PC-9 (cell line): ENCODE measurements at regions not wholly inside any gene's neighbourhood (a gene's known extent, or its start where the extent isn't known, plus 50 kb on each side); places are given as distances from the start of the nearest gene placed in this dataset.

ENCODE experiments used
- BruUV-seq: library from RNA; stranded (reverse); fragments of 400-500 nt; replicated peaks from 2 replicates; lab custom pipeline; 2021; lab: Mats Ljungman, UMichigan
- CTCF ChIA-PET: fragments of 300-600 bp; sonication (Branson Sonifier 250); formaldehyde crosslinking; loops from one replicate; lab custom pipeline; 2022; ENCODE audit warnings: antibody characterized with exemption; lab: Charles Lee
- POLR2A ChIA-PET: fragments of 300-600 bp; sonication (Branson Sonifier 250); formaldehyde crosslinking; loops from one replicate; lab custom pipeline; 2022; ENCODE audit warnings: antibody characterized with exemption; ENCODE audit not compliant: unreplicated experiment; lab: Charles Lee
- DNase-seq, 2 experiments: peaks; one replicate each; pipeline versions ENCODE4 v3.0.0 to v3.0.0-alpha.2; 2015 to 2022; ENCODE audit warnings: mixed read lengths in 1 of 2
- H2AFZ ChIP-seq: fragments of 200-600 bp; sonication (generic); 2 replicates; pipeline ENCODE4 v1.8.1; 2017; ENCODE audit warnings: antibody characterized with exemption
- H3F3A ChIP-seq: fragments of 200-600 bp; sonication (generic); 2 replicates; pipeline ENCODE4 v1.8.1; 2017; ENCODE audit warnings: antibody characterized with exemption, mild to moderate bottlenecking, low read depth; ENCODE audit not compliant: insufficient read depth
- H3K27ac ChIP-seq: fragments of 200-600 bp; sonication (generic); 2 replicates; pipeline ENCODE4 v1.6.1; 2016; ENCODE audit warnings: mixed run types
- H3K27me3 ChIP-seq: fragments of 200-600 bp; sonication (generic); 2 replicates; pipeline ENCODE4 v1.6.1; 2016; ENCODE audit warnings: low read depth, mixed run types; ENCODE audit not compliant: insufficient read depth
- H3K36me3 ChIP-seq: fragments of 200-600 bp; sonication (generic); 2 replicates; pipeline ENCODE4 v1.6.1; 2016; ENCODE audit warnings: low read depth, mixed run types
- H3K4me1 ChIP-seq: fragments of 200-600 bp; sonication (generic); replicated peaks from 2 replicates; pipeline ENCODE4 v1.6.1; 2016; ENCODE audit warnings: mixed run types; ENCODE audit not compliant: insufficient read depth
- H3K4me2 ChIP-seq: fragments of 200-600 bp; sonication (generic); 2 replicates; pipeline ENCODE4 v1.6.1; 2017; ENCODE audit warnings: mixed run types
- H3K4me3 ChIP-seq: fragments of 200-600 bp; sonication (generic); 2 replicates; pipeline ENCODE4 v1.6.1; 2016; ENCODE audit warnings: mixed run types
- H3K79me2 ChIP-seq: fragments of 200-600 bp; sonication (generic); 2 replicates; pipeline ENCODE4 v1.6.1; 2017; ENCODE audit warnings: low read depth, mixed run types
- H3K9me2 ChIP-seq: fragments of 200-600 bp; sonication (generic); 2 replicates; pipeline ENCODE4 v1.8.1; 2017; ENCODE audit warnings: mild to moderate bottlenecking; ENCODE audit not compliant: insufficient read depth
- H3K9me3 ChIP-seq: fragments of 200-600 bp; sonication (generic); 2 replicates; pipeline ENCODE4 v1.8.1; 2016; ENCODE audit warnings: low read depth; ENCODE audit not compliant: insufficient read depth
- H4K20me1 ChIP-seq: fragments of 200-600 bp; sonication (generic); 2 replicates; pipeline ENCODE4 v1.8.1; 2017; ENCODE audit not compliant: insufficient read depth
- CTCF ChIP-seq: fragments of 200-600 bp; sonication (generic); conservative IDR thresholded peaks from 2 replicates; pipeline ENCODE4 v1.6.1; 2017; ENCODE audit warnings: mixed run types, antibody characterized with exemption, mild to moderate bottlenecking, moderate library complexity
- EZH2 ChIP-seq: fragments of 200-600 bp; sonication (generic); IDR thresholded peaks from 2 replicates; pipeline ENCODE4 v1.8.0; 2017; ENCODE audit warnings: antibody characterized with exemption, low read depth
- intact Hi-C: fragments of 100-400 bp; cut with micrococcal nuclease; formaldehyde crosslinking; loops from one replicate; pipeline ENCODE4 v1.10.0; 2022; ENCODE audit not compliant: unreplicated experiment

- no TSS peak for BruUV-seq
Measured at GRCh38 chr1:165114889-165115285, 241.6 kb downstream of the LMX1A start.

GRCh38 chr1:165114022-165114888 lies 242.3 kb downstream of the LMX1A start:
- ChIA-PET CTCF (interaction anchor here (0.6 kb wide), 1 partner anchor 533 kb away, joined by 3 read pairs; no protein-coding TSS in a partner anchor), POLR2A (interaction anchor here (0.5 to 0.6 kb wide), 2 partner anchors 629 to 959 kb away, joined by 3 to 5 read pairs; no protein-coding TSS in a partner anchor)
- Histone ChIP-seq H2AFZ (no peak overlapping the region), H3K9me3 (no peaks in the 10 kb centered on the region), H4K20me1 (no peaks in the 10 kb centered on the region), H3K4me3 (no peak overlapping the region), H3K9me2 (no peaks in the 10 kb centered on the region), H3K79me2 (no peaks in the 10 kb centered on the region), H3K4me2 (no peak overlapping the region), H3K36me3 (no peaks in the 10 kb centered on the region), H3K4me1 (no peaks in the 10 kb centered on the region), H3F3A (no peaks in the 10 kb centered on the region), H3K27ac (no peak overlapping the region), H3K27me3 (no peaks in the 10 kb centered on the region)
- no TSS peak for BruUV-seq
- intact Hi-C loops = loop anchor here (1.0 kb wide), 2 partner anchors 29 to 479 kb away; no protein-coding TSS in a partner anchor
- TF ChIP-seq EZH2 (no peak), CTCF (peak; percentile 93)
- DNase-seq = peak in 1 of 2 experiments; percentile 36

More at GRCh38 chr1:165114889-165115285, 241.6 kb downstream of the LMX1A start:
- ChIA-PET POLR2A (interaction anchor here (0.5 to 0.6 kb wide), 2 partner anchors 630 to 960 kb away, joined by 3 to 5 read pairs; no protein-coding TSS in a partner anchor), CTCF (interaction anchor here (0.6 to 0.7 kb wide), 2 partner anchors 253 to 533 kb away, joined by 3 read pairs; no protein-coding TSS in a partner anchor)
- TF ChIP-seq CTCF (no peak), EZH2 (no peak)
- DNase-seq = no peak
- Histone ChIP-seq H3K27ac (no peak overlapping the region), H2AFZ (no peak overlapping the region), H3K9me3 (no peaks in the 10 kb centered on the region), H4K20me1 (no peaks in the 10 kb centered on the region), H3K9me2 (no peaks in the 10 kb centered on the region), H3K27me3 (no peaks in the 10 kb centered on the region), H3F3A (no peaks in the 10 kb centered on the region), H3K4me1 (no peaks in the 10 kb centered on the region), H3K79me2 (no peaks in the 10 kb centered on the region), H3K4me3 (no peak overlapping the region), H3K4me2 (no peak overlapping the region), H3K36me3 (no peaks in the 10 kb centered on the region)
- intact Hi-C loops = loop anchor here (1.0 kb wide), 2 partner anchors 28 to 478 kb away; no protein-coding TSS in a partner anchor

- Histone ChIP-seq H3K27me3 (no peaks in the 10 kb centered on the region), H3K9me2 (no peaks in the 10 kb centered on the region), H3F3A (no peaks in the 10 kb centered on the region), H3K36me3 (no peaks in the 10 kb centered on the region), H3K9me3 (no peaks in the 10 kb centered on the region), H3K27ac (no peak overlapping the region), H3K4me2 (no peak overlapping the region), H4K20me1 (no peaks in the 10 kb centered on the region), H3K4me3 (no peak overlapping the region), H3K79me2 (no peaks in the 10 kb centered on the region), H2AFZ (no peak overlapping the region), H3K4me1 (no peaks in the 10 kb centered on the region)
- no TSS peak for BruUV-seq
- DNase-seq = no peak
- ChIA-PET CTCF (no interaction called here), POLR2A (no interaction called here)
- TF ChIP-seq CTCF (no peak), EZH2 (no peak)
- intact Hi-C loops = no loop called here
Measured at GRCh38 chr1:165112260-165112659, 244.3 kb downstream of the LMX1A start.
